SU-DHL-6 (cell line): ENCODE measurements at regions not wholly inside any gene's neighbourhood (a gene's known extent, or its start where the extent isn't known, plus 50 kb on each side); places are given as distances from the start of the nearest gene placed in this dataset.

Source experiments
- H2AFZ ChIP-seq: fragments of 200-600 bp; sonication (generic); 2 replicates; pipeline ENCODE4 v1.6.1; 2014; ENCODE audit warnings: low read depth, mild to moderate bottlenecking, moderate library complexity, mixed read lengths, antibody characterized with exemption, low read length; ENCODE audit not compliant: severe bottlenecking
- H3F3A ChIP-seq: fragments of 200-600 bp; shearing (Covaris generic); 2 replicates; pipeline ENCODE4 v1.6.0; 2016; ENCODE audit warnings: antibody characterized with exemption, mild to moderate bottlenecking; ENCODE audit not compliant: insufficient read depth
- H3K27ac ChIP-seq: fragments of 200-600 bp; sonication (generic); 2 replicates; pipeline ENCODE4 v1.5.1; 2016; ENCODE audit warnings: low read depth, mild to moderate bottlenecking, low read length, moderate library complexity, mixed read lengths
- H3K27me3 ChIP-seq: fragments of 200-600 bp; sonication (generic), shearing (Covaris generic); 2 replicates; pipeline ENCODE4 v1.6.0; 2014; ENCODE audit warnings: mild to moderate bottlenecking, low read length
- H3K36me3 ChIP-seq: fragments of 200-600 bp; sonication (generic); 2 replicates; pipeline ENCODE4 v1.6.1; 2014; ENCODE audit warnings: mild to moderate bottlenecking, low read length, mixed read lengths
- H3K4me2 ChIP-seq: fragments of 300-600, 200-600 bp; shearing (Covaris generic), sonication (generic); 2 replicates; pipeline ENCODE4 v1.6.0; 2014; ENCODE audit warnings: low read length, low read depth, mild to moderate bottlenecking; ENCODE audit not compliant: poor library complexity, severe bottlenecking
- H3K4me3 ChIP-seq: fragments of 200-600 bp; sonication (generic); 2 replicates; pipeline ENCODE4 v1.5.1; 2014; ENCODE audit warnings: antibody characterized with exemption, low read length, mild to moderate bottlenecking, mixed read lengths; ENCODE audit not compliant: insufficient read depth, poor library complexity, severe bottlenecking
- H3K79me2 ChIP-seq: fragments of 200-600 bp; sonication (generic); 2 replicates; pipeline ENCODE4 v1.6.1; 2014; ENCODE audit warnings: mild to moderate bottlenecking, low read length, moderate library complexity; ENCODE audit not compliant: insufficient read depth
- H3K9ac ChIP-seq: fragments of 200-600 bp; sonication (generic); 2 replicates; pipeline ENCODE4 v1.7.0; 2014; ENCODE audit warnings: mild to moderate bottlenecking, low read length
- H3K9me2 ChIP-seq: fragments of 200-600 bp; sonication (generic); replicated peaks from 2 replicates; pipeline ENCODE4 v1.6.1; 2014; ENCODE audit warnings: low read length; ENCODE audit not compliant: insufficient read depth
- H3K9me3 ChIP-seq: fragments of 200-600 bp; sonication (generic); 2 replicates; pipeline ENCODE4 v1.6.1; 2014; ENCODE audit warnings: low read length, mixed read lengths; ENCODE audit not compliant: insufficient read depth
- H4K20me1 ChIP-seq: fragments of 200-600 bp; sonication (generic); 2 replicates; pipeline ENCODE4 v1.6.1; 2014; ENCODE audit warnings: low read depth, mild to moderate bottlenecking, antibody characterized with exemption, low read length, moderate library complexity, mixed read lengths
- CTCF ChIP-seq: fragments of 200-600 bp; sonication (generic); IDR thresholded peaks from one replicate; pipeline ENCODE4 v1.5.1; 2017; ENCODE audit warnings: antibody characterized with exemption, mild to moderate bottlenecking, low read length, moderate library complexity; ENCODE audit not compliant: insufficient read depth, poor library complexity, severe bottlenecking
- EZH2phosphoT487 ChIP-seq: fragments of 200-600 bp; sonication (generic), shearing (Covaris generic); conservative IDR thresholded peaks from 2 replicates; pipeline ENCODE4 v1.6.1; 2018; ENCODE audit warnings: mild to moderate bottlenecking, antibody characterized with exemption, low read length, moderate library complexity, mixed read lengths

GRCh38 chr12:104823985-104824461, 134.1 kb downstream of the SLC41A2 start:
- no peaks in the 10 kb centered on the region for H3F3A ChIP-seq
- no peaks in the 10 kb centered on the region for H3K36me3 ChIP-seq
- H2AFZ ChIP-seq: no peak overlapping the region
- H3K9me3 ChIP-seq: peaks cover 5% of the 10 kb centered on the region; the same call in 1 of the 2 replicates
- no peak overlapping the region for H3K9ac ChIP-seq
- no peaks in the 10 kb centered on the region for H3K27me3 ChIP-seq
- TF ChIP-seq CTCF: no peak
- TF ChIP-seq EZH2phosphoT487: no peak
- H3K79me2 ChIP-seq: no peaks in the 10 kb centered on the region
- H3K4me3 ChIP-seq: no peak overlapping the region
- no peak overlapping the region for H3K27ac ChIP-seq
- no peaks in the 10 kb centered on the region for H3K9me2 ChIP-seq
- H4K20me1 ChIP-seq: no peaks in the 10 kb centered on the region
- H3K4me2 ChIP-seq: no peak overlapping the region

GRCh38 chr12:104822941-104823340, 135.1 kb downstream of the SLC41A2 start:
- no peaks in the 10 kb centered on the region for H3K79me2 ChIP-seq
- no peaks in the 10 kb centered on the region for H4K20me1 ChIP-seq
- no peak overlapping the region for H3K4me3 ChIP-seq
- no peak overlapping the region for H3K9ac ChIP-seq
- no peak overlapping the region for H3K4me2 ChIP-seq
- H3K27ac ChIP-seq: no peak overlapping the region
- H3K9me3 ChIP-seq: peaks cover 5% of the 10 kb centered on the region; the same call in 1 of the 2 replicates
- H3K9me2 ChIP-seq: no peaks in the 10 kb centered on the region
- H3F3A ChIP-seq: no peaks in the 10 kb centered on the region
- H2AFZ ChIP-seq: no peak overlapping the region
- H3K36me3 ChIP-seq: no peaks in the 10 kb centered on the region
- TF ChIP-seq CTCF: no peak
- TF ChIP-seq EZH2phosphoT487: no peak
- no peaks in the 10 kb centered on the region for H3K27me3 ChIP-seq

GRCh38 chr12:104816845-104817503, 141.1 kb downstream of the SLC41A2 start:
- H3K9ac ChIP-seq: no peak overlapping the region
- no peaks in the 10 kb centered on the region for H4K20me1 ChIP-seq
- no peaks in the 10 kb centered on the region for H3F3A ChIP-seq
- no peak overlapping the region for H3K4me3 ChIP-seq
- H3K79me2 ChIP-seq: no peaks in the 10 kb centered on the region
- H3K9me3 ChIP-seq: no peaks in the 10 kb centered on the region
- H3K27me3 ChIP-seq: no peaks in the 10 kb centered on the region
- no peak for TF ChIP-seq CTCF
- TF ChIP-seq EZH2phosphoT487: no peak
- no peak overlapping the region for H2AFZ ChIP-seq
- no peak overlapping the region for H3K4me2 ChIP-seq
- H3K36me3 ChIP-seq: no peaks in the 10 kb centered on the region
- H3K27ac ChIP-seq: no peak overlapping the region
- H3K9me2 ChIP-seq: no peaks in the 10 kb centered on the region
